IMR-90 (cell line): ENCODE measurements at regions not wholly inside any gene's neighbourhood (a gene's known extent, or its start where the extent isn't known, plus 50 kb on each side); places are given as distances from the start of the nearest gene placed in this dataset.
A peak's percentile ranks its signal among the peaks of the same experiment; 100 is the strongest.

Source experiments
- ATAC-seq: fragments of 200-7000 bp; cut with Tn5 transposase; 2 replicates; pipeline ENCODE4 v1.9.1; 2020; ENCODE audit warnings: low read depth, mild to moderate bottlenecking, moderate library complexity
- BruUV-seq: library from RNA; stranded (reverse); fragments of 400-500 nt; replicated peaks from 2 replicates; lab custom pipeline; 2021; lab: Mats Ljungman, UMichigan
- CTCF ChIA-PET: fragments of 300-600 bp; formaldehyde crosslinking; extraction: SDS; loops from one replicate; lab custom pipeline; 2021; ENCODE audit warnings: antibody characterized with exemption; lab: Yijun Ruan, JAX
- POLR2A ChIA-PET: fragments of 300-600 bp; sonication (Branson Sonifier 250); formaldehyde crosslinking; loops from one replicate; lab custom pipeline; 2022; ENCODE audit warnings: antibody characterized with exemption; ENCODE audit not compliant: unreplicated experiment; lab: Charles Lee
- DNase-seq: peaks from one replicate; pipeline ENCODE4 v3.0.0; 2013
- H2AFZ ChIP-seq: replicated peaks from 2 replicates; pipeline ENCODE3; 2013; ENCODE audit warnings: low read length, mild to moderate bottlenecking; ENCODE audit not compliant: poor library complexity
- H2AK5ac ChIP-seq: 2 replicates; pipeline ENCODE4 v1.6.1; 2013; ENCODE audit warnings: low read depth, low read length, inconsistent platforms
- H2AK9ac ChIP-seq: replicated peaks from 2 replicates; pipeline ENCODE3; 2013; ENCODE audit warnings: mild to moderate bottlenecking, low read depth, low read length, moderate library complexity; ENCODE audit not compliant: poor library complexity
- H2BK120ac ChIP-seq: 2 replicates; pipeline ENCODE4 v1.6.1; 2013; ENCODE audit warnings: low read depth, low read length, inconsistent platforms
- H2BK15ac ChIP-seq: 3 replicates; pipeline ENCODE4 v1.6.1; 2013; ENCODE audit warnings: low read depth, low read length, inconsistent platforms
- H2BK20ac ChIP-seq: 2 replicates; pipeline ENCODE4 v1.6.1; 2013; ENCODE audit warnings: low read depth, mild to moderate bottlenecking, inconsistent platforms, low read length, moderate library complexity
- H2BK5ac ChIP-seq: 2 replicates; pipeline ENCODE4 v1.6.1; 2013; ENCODE audit warnings: mild to moderate bottlenecking, low read depth, low read length, inconsistent platforms; ENCODE audit not compliant: poor library complexity, severe bottlenecking
- H3K14ac ChIP-seq: replicated peaks from 2 replicates; pipeline ENCODE4 v1.6.1; 2013; ENCODE audit warnings: low read depth, low read length, inconsistent platforms
- H3K18ac ChIP-seq: 2 replicates; pipeline ENCODE4 v1.6.1; 2013; ENCODE audit warnings: low read depth, low read length, control low read depth
- H3K23ac ChIP-seq: 2 replicates; pipeline ENCODE4 v1.6.1; 2013; ENCODE audit warnings: low read depth, low read length, inconsistent platforms
- H3K27ac ChIP-seq: 2 replicates; pipeline ENCODE4 v1.5.1; 2013; ENCODE audit warnings: mild to moderate bottlenecking, control low read depth, low read length; ENCODE audit not compliant: insufficient read depth
- H3K27me3 ChIP-seq: 2 replicates; pipeline ENCODE4 v1.6.1; 2013; ENCODE audit warnings: low read length; ENCODE audit not compliant: control insufficient read depth, insufficient read depth
- H3K36me3 ChIP-seq: 2 replicates; pipeline ENCODE4 v1.6.1; 2013; ENCODE audit warnings: low read length, mixed read lengths; ENCODE audit not compliant: control insufficient read depth, insufficient read depth
- H3K4ac ChIP-seq: 2 replicates; pipeline ENCODE4 v1.6.1; 2013; ENCODE audit warnings: low read depth, low read length, inconsistent platforms
- H3K4me1 ChIP-seq: 2 replicates; pipeline ENCODE4 v1.6.1; 2013; ENCODE audit warnings: low read length, mixed read lengths; ENCODE audit not compliant: control insufficient read depth, insufficient read depth
- H3K4me2 ChIP-seq: 2 replicates; pipeline ENCODE4 v1.6.1; 2013; ENCODE audit warnings: low read depth, mild to moderate bottlenecking, control low read depth, low read length, moderate library complexity
- H3K4me3 ChIP-seq: 2 replicates; pipeline ENCODE4 v1.5.1; 2013; ENCODE audit warnings: low read depth, mild to moderate bottlenecking, control low read depth, low read length, moderate library complexity; ENCODE audit not compliant: insufficient read depth
- H3K56ac ChIP-seq: 2 replicates; pipeline ENCODE4 v1.6.1; 2013; ENCODE audit warnings: low read length, inconsistent platforms; ENCODE audit not compliant: insufficient read depth; ENCODE audit errors: extremely low read depth
- H3K79me1 ChIP-seq, 2 experiments: 2 replicates each; pipeline ENCODE4 v1.6.1; 2013; ENCODE audit warnings: low read length in 2 of 2, inconsistent platforms in 1 of 2, low read depth in 1 of 2
- H3K9ac ChIP-seq: 2 replicates; pipeline ENCODE4 v1.6.1; 2013; ENCODE audit warnings: low read depth, low read length, control low read depth
- H3K9me1 ChIP-seq: 2 replicates; pipeline ENCODE4 v1.6.1; 2013; ENCODE audit warnings: low read length, inconsistent platforms; ENCODE audit not compliant: insufficient read depth
- H3K9me3 ChIP-seq: 2 replicates; pipeline ENCODE4 v1.6.1; 2013; ENCODE audit warnings: low read length; ENCODE audit not compliant: control insufficient read depth, insufficient read depth
- H4K20me1 ChIP-seq: 2 replicates; pipeline ENCODE4 v1.6.1; 2013; ENCODE audit warnings: low read length, inconsistent platforms; ENCODE audit not compliant: insufficient read depth
- H4K5ac ChIP-seq: 2 replicates; pipeline ENCODE4 v1.6.1; 2013; ENCODE audit warnings: mild to moderate bottlenecking, low read depth, low read length, control low read depth
- H4K8ac ChIP-seq, 2 experiments: 2 replicates each; pipeline ENCODE4 v1.6.1; 2013; ENCODE audit warnings: low read depth in 2 of 2, low read length in 2 of 2, control low read depth in 1 of 2, inconsistent platforms in 1 of 2
- H4K91ac ChIP-seq: 2 replicates; pipeline ENCODE4 v1.6.1; 2013; ENCODE audit warnings: low read depth, low read length, inconsistent platforms; ENCODE audit not compliant: insufficient read depth
- BHLHE40 ChIP-seq: fragments of 150-350 bp; IDR thresholded peaks from 2 replicates; pipeline ENCODE4 v1.6.1; 2016; ENCODE audit warnings: mild to moderate bottlenecking, low read depth, low read length
- CEBPB ChIP-seq: IDR thresholded peaks from 2 replicates; pipeline ENCODE4 v1.6.1; 2012; ENCODE audit warnings: low read depth, low read length, improper control_type of control experiment
- CHD1 ChIP-seq: IDR thresholded peaks from 2 replicates; pipeline ENCODE4 v1.6.1; 2012; ENCODE audit warnings: low read depth, low read length, improper control_type of control experiment
- FOS ChIP-seq: fragments of 150-350 bp; IDR thresholded peaks from 2 replicates; pipeline ENCODE4 v1.6.1; 2016; ENCODE audit warnings: low read depth, low read length
- MAFK ChIP-seq: IDR thresholded peaks from 2 replicates; pipeline ENCODE4 v1.6.1; 2012; ENCODE audit warnings: low read depth, low read length, improper control_type of control experiment
- MXI1 ChIP-seq: IDR thresholded peaks from 2 replicates; pipeline ENCODE4 v1.6.1; 2012; ENCODE audit warnings: low read depth, mild to moderate bottlenecking, low read length, moderate library complexity, borderline replicate concordance
- NFE2L2 ChIP-seq: fragments of 150-350 bp; IDR thresholded peaks from 2 replicates; pipeline ENCODE4 v1.6.1; 2016; ENCODE audit warnings: low read depth, mild to moderate bottlenecking, low read length
- POLR2A ChIP-seq: IDR thresholded peaks from 2 replicates; pipeline ENCODE4 v1.6.1; 2012; ENCODE audit warnings: mild to moderate bottlenecking, low read depth, low read length
- RAD21 ChIP-seq: IDR thresholded peaks from 2 replicates; pipeline ENCODE4 v1.6.1; 2012; ENCODE audit warnings: low read length, improper control_type of control experiment
- RCOR1 ChIP-seq: IDR thresholded peaks from 2 replicates; pipeline ENCODE4 v1.6.1; 2012; ENCODE audit warnings: mild to moderate bottlenecking, low read length, improper control_type of control experiment; ENCODE audit not compliant: insufficient replicate concordance
- RFX5 ChIP-seq: IDR thresholded peaks from 2 replicates; pipeline ENCODE4 v1.8.0; 2012; ENCODE audit warnings: low read depth, mild to moderate bottlenecking, low read length, moderate library complexity
- SMC3 ChIP-seq: fragments of 150-350 bp; IDR thresholded peaks from 2 replicates; pipeline ENCODE4 v1.6.1; 2016; ENCODE audit warnings: low read depth, mild to moderate bottlenecking, antibody characterized with exemption, low read length, moderate library complexity
- WGBS, 2 experiments: methylation state at CpG; one replicate each; pipeline versions ENCODE4 v1.1.5 to v1.1.7; 2013; ENCODE audit warnings: missing lambda C conversion rate in 2 of 2; ENCODE audit not compliant: insufficient read length in 1 of 2; ENCODE audit errors: extremely low coverage in 2 of 2; 5-methylcytosine and 5-hydroxymethylcytosine counted together
- dilution Hi-C: fragments of 300-500 bp; cut with HindIII; formaldehyde crosslinking; loops from one replicate; pipeline ENCODE4 v1.14.3; 2018; ENCODE audit warnings: low sequenced_read_pairs; ENCODE audit not compliant: unreplicated experiment
- in situ Hi-C: fragments of 300-500 bp; cut with MboI; formaldehyde crosslinking; loops from 3 replicates; pipeline ENCODE4 v1.14.3; 2019; ENCODE audit warnings: low sequenced_read_pairs, inconsistent platforms, mixed read lengths
- intact Hi-C: fragments of 100-400 bp; cut with micrococcal nuclease; formaldehyde crosslinking; loops from 2 replicates; pipeline ENCODE4 v1.10.0; 2022
- TF ChIP-seq, protein P1 (sequence below): fragments of 150-350 bp; IDR thresholded peaks from 2 replicates; pipeline ENCODE4 v1.6.1; 2017; ENCODE audit warnings: mild to moderate bottlenecking, antibody characterized with exemption, low read length, low read depth
- TF ChIP-seq, protein P2 (sequence below): conservative IDR thresholded peaks from 2 replicates; pipeline ENCODE4 v1.5.1; 2012; ENCODE audit warnings: mild to moderate bottlenecking, low read depth, low read length, improper control_type of control experiment
- TF ChIP-seq, protein P3 (sequence below): fragments of 150-350 bp; IDR thresholded peaks from 2 replicates; pipeline ENCODE4 v1.6.1; 2016; ENCODE audit warnings: low read depth, mild to moderate bottlenecking, low read length, moderate library complexity, borderline replicate concordance

DNA sequence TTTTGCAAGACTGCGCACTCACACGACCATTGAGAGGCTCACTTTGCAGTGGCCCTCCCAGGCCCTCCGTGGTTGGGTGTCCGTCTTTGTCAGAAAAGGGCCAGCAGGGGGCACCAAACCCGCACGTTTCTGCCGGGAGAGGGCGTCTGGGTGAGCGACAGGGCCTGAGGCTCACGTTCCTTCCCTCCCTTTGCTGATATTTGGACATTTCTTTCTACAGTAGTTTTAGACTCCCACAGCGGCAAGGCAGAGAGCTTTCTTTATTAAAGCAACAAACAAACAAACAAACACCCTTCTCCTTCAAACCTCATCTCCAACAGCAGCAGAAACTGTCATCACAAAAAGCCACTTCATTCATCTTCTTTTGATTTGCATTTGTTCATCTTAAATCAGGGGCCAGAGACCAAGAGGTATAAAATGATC, 79.2 kb upstream of the WDR26 start (continued):
- no peak for TF ChIP-seq MXI1

DNA sequence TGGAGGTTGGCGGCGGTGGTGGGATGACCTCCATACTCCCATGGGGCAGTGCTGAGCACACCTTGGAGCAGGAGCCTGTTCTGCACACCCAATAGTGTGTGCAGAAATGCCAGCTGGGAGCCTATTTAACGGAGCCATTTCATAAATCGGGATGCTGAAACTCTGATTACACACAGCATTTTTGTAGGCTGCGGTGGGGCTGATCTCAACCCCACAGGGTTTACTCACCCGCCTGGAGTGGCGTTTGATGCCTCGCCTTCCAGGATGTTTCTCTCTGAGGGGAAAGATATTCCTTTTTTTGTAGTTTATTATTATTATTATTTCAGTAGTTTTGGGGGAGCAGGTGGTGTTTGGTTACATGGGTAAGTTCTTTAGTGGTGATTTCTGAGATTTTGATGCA, 82.6 kb upstream of the WDR26 start:
- H2BK5ac ChIP-seq = no peak overlapping the region
- ATAC-seq = peak; percentile 60
- no peaks in the 10 kb centered on the region for H3K9me3 ChIP-seq
- no peak overlapping the region for H3K27ac ChIP-seq
- in situ Hi-C loops (loop anchor here (5.0 kb wide), 1 partner anchor 125 kb away; no protein-coding TSS in a partner anchor), dilution Hi-C loops (loop anchor here (10.0 kb wide), 1 partner anchor 68 kb away; no protein-coding TSS in a partner anchor), intact Hi-C loops (no loop called here)
- H3K14ac ChIP-seq = no peak overlapping the region
- no peak overlapping the region for H2BK120ac ChIP-seq
- H4K5ac ChIP-seq = no peak overlapping the region
- no TSS peak for BruUV-seq
- H3K9me1 ChIP-seq = no peaks in the 10 kb centered on the region
- no peak overlapping the region for H2BK20ac ChIP-seq
- no peak overlapping the region for H2AFZ ChIP-seq
- H2AK9ac ChIP-seq = no peak overlapping the region
- H3K27me3 ChIP-seq = no peaks in the 10 kb centered on the region
- no peak overlapping the region for H4K91ac ChIP-seq
- H2BK15ac ChIP-seq = no peak overlapping the region
- no peak overlapping the region for H3K4me3 ChIP-seq
- peak; percentile 8 for DNase-seq
- H3K4ac ChIP-seq = no peak overlapping the region
- no peaks in the 10 kb centered on the region for H3K4me1 ChIP-seq
- H3K36me3 ChIP-seq = no peaks in the 10 kb centered on the region
- no peaks in the 10 kb centered on the region for H3K79me1 ChIP-seq
- H3K9ac ChIP-seq = no peak overlapping the region
- no peak overlapping the region for H2AK5ac ChIP-seq
- ChIA-PET CTCF (interaction anchor here (1.1 to 1.6 kb wide), 2 partner anchors 334 to 405 kb away, joined by 3 to 4 read pairs; no protein-coding TSS in a partner anchor), POLR2A (no interaction called here)
- WGBS, 2 experiments = 71% methylated on average over 3 of the region's 8 CpGs; no CpG with 5 or more reads in 1 of the 2 experiments
- H4K8ac ChIP-seq = no peak overlapping the region
- H3K23ac ChIP-seq = no peak overlapping the region
- no peak overlapping the region for H3K4me2 ChIP-seq
- no peaks in the 10 kb centered on the region for H4K20me1 ChIP-seq
- H3K56ac ChIP-seq = no peak overlapping the region
- no peak overlapping the region for H3K18ac ChIP-seq
- TF ChIP-seq CEBPB (no peak), MAFK (no peak), SMC3 (no peak), NFE2L2 (no peak), FOS (no peak), RFX5 (no peak), BHLHE40 (no peak), POLR2A (no peak), CHD1 (no peak), RAD21 (no peak), RCOR1 (no peak), MXI1 (no peak)
- TF ChIP-seq, protein P1, sequence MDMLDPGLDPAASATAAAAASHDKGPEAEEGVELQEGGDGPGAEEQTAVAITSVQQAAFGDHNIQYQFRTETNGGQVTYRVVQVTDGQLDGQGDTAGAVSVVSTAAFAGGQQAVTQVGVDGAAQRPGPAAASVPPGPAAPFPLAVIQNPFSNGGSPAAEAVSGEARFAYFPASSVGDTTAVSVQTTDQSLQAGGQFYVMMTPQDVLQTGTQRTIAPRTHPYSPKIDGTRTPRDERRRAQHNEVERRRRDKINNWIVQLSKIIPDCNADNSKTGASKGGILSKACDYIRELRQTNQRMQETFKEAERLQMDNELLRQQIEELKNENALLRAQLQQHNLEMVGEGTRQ = no peak
- TF ChIP-seq, protein P2, sequence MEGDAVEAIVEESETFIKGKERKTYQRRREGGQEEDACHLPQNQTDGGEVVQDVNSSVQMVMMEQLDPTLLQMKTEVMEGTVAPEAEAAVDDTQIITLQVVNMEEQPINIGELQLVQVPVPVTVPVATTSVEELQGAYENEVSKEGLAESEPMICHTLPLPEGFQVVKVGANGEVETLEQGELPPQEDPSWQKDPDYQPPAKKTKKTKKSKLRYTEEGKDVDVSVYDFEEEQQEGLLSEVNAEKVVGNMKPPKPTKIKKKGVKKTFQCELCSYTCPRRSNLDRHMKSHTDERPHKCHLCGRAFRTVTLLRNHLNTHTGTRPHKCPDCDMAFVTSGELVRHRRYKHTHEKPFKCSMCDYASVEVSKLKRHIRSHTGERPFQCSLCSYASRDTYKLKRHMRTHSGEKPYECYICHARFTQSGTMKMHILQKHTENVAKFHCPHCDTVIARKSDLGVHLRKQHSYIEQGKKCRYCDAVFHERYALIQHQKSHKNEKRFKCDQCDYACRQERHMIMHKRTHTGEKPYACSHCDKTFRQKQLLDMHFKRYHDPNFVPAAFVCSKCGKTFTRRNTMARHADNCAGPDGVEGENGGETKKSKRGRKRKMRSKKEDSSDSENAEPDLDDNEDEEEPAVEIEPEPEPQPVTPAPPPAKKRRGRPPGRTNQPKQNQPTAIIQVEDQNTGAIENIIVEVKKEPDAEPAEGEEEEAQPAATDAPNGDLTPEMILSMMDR = no peak
- TF ChIP-seq, protein P3, sequence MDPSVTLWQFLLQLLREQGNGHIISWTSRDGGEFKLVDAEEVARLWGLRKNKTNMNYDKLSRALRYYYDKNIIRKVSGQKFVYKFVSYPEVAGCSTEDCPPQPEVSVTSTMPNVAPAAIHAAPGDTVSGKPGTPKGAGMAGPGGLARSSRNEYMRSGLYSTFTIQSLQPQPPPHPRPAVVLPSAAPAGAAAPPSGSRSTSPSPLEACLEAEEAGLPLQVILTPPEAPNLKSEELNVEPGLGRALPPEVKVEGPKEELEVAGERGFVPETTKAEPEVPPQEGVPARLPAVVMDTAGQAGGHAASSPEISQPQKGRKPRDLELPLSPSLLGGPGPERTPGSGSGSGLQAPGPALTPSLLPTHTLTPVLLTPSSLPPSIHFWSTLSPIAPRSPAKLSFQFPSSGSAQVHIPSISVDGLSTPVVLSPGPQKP = no peak
